Esophagus (tissue), 2 donors: ENCODE measurements at regions not wholly inside any gene's neighbourhood (a gene's known extent, or its start where the extent isn't known, plus 50 kb on each side); places are given as distances from the start of the nearest gene placed in this dataset.

ENCODE experiments used
- H3K27ac ChIP-seq, 2 donors: one replicate each; pipeline ENCODE4 v1.5.1; 2013; ENCODE audit warnings: low read depth in 2 of 2, mild to moderate bottlenecking in 2 of 2, inconsistent platforms in 1 of 2, low read length in 1 of 2, moderate library complexity in 1 of 2
- H3K27me3 ChIP-seq, 2 donors: one replicate each; pipeline ENCODE4 v1.6.1; 2013; ENCODE audit warnings: low read length in 2 of 2, control low read depth in 1 of 2, mild to moderate bottlenecking in 1 of 2; ENCODE audit not compliant: insufficient read depth in 2 of 2, control insufficient read depth in 1 of 2
- H3K36me3 ChIP-seq, 2 donors: one replicate each; pipeline ENCODE4 v1.6.1; 2013; ENCODE audit warnings: low read length in 1 of 2; ENCODE audit not compliant: control insufficient read depth in 2 of 2, insufficient read depth in 2 of 2
- H3K4me1 ChIP-seq, 2 donors: one replicate each; pipeline ENCODE4 v1.6.1; 2013; ENCODE audit warnings: low read length in 1 of 2; ENCODE audit not compliant: control insufficient read depth in 2 of 2, insufficient read depth in 2 of 2
- H3K4me3 ChIP-seq, 2 donors: one replicate each; pipeline ENCODE4 v1.5.1; 2013; ENCODE audit warnings: low read length in 2 of 2, mild to moderate bottlenecking in 2 of 2, low read depth in 1 of 2, moderate library complexity in 1 of 2
- H3K9me3 ChIP-seq, 2 donors: one replicate each; pipeline ENCODE4 v1.6.1; 2013; ENCODE audit warnings: mild to moderate bottlenecking in 2 of 2, low read depth in 1 of 2, low read length in 1 of 2, moderate library complexity in 1 of 2; ENCODE audit not compliant: control insufficient read depth in 2 of 2, insufficient read depth in 1 of 2
- WGBS, 2 donors: extraction: QIAGEN DNeasy Blood & Tissue Kit; methylation state at CpG; one replicate each; pipeline ENCODE4 v1.1.7; 2013; 5-methylcytosine and 5-hydroxymethylcytosine counted together
- donor health status: healthy with polysubstance abuse.
- donor health status: Bipolar disorder and iron deficiency.

DNA sequence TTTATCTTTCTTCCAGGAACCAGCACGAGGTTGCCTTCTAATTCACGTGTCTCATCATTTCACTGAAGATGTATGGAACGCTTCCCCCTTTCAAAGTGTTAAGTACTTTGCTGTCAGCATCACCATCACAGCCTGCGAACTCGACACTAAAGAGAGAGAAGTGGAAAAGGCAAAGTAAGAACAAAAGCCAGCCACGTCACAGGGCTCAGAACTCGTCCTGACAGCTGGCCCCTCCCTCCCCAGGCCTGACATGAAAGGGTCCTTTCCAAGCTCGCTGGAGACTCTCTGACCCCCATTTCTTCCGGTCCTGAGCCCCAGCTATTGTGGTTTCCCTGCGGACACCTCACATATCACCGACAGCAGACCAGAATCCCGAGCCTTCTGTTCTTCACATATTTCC, 177.8 kb upstream of the NTM start:
- no peaks in the 10 kb centered on the region for H3K9me3 ChIP-seq
- peaks cover 5 to 13% of the 10 kb centered on the region in 2 donors for H3K4me1 ChIP-seq
- H3K27me3 ChIP-seq: no peaks in the 10 kb centered on the region
- H3K27ac ChIP-seq: no peak overlapping the region
- H3K36me3 ChIP-seq: no peaks in the 10 kb centered on the region
- WGBS, 2 donors: 79 to 84% methylated on average over 12 of the region's 12 CpGs
- no peak overlapping the region for H3K4me3 ChIP-seq

DNA sequence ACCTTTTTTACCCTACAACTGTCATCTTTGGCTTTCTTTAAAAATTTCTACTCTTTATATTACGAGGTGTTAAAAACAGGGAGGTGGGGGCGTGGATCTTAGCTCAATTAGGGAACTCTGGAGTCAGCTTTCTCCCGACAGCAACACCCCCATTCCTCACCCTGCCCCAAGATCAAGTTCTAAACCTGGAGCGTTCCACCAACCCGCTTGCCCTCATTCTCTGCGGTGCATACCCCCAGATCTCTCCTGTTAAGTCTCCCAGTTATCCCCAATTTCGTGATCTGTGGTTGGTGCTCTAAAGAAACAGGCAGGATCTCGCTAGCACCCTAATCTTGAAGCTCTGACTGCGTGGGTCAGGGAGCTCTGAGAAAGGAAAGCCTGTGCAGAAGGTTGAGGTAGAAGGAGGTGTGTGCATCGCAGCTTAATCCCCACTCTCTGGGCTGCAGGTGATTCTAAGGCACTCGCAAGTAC, 177.3 kb upstream of the NTM start:
- Histone ChIP-seq H3K9me3 (no peaks in the 10 kb centered on the region), H3K27me3 (no peaks in the 10 kb centered on the region), H3K4me1 (peaks cover 5 to 13% of the 10 kb centered on the region in 2 donors), H3K4me3 (no peak overlapping the region), H3K36me3 (no peaks in the 10 kb centered on the region), H3K27ac (no peak overlapping the region)
- 84 to 91% methylated on average over 11 of the region's 11 CpGs for WGBS, 2 donors

DNA sequence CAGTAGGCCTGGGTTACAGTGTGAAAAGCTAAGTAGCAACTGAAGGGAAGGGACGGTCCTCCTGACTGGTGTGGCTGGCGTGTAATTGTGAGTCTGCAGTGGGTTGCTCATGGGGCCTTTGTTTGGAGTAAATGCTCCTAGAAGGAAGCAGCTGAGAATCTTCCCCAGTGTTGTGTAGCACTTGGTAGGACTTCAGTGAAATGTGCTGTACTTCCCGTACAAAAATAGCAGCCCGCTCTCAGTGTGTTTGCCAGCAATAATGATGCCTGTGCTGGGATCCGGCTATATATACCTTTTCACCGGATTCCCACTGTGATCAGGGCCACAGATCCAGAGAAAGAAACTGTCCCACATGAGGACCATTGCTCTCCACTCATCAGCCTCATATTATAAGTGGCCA, 175.7 kb upstream of the NTM start:
- WGBS, 2 donors: 84 to 90% methylated on average over 6 of the region's 6 CpGs
- H3K36me3 ChIP-seq: no peaks in the 10 kb centered on the region
- H3K9me3 ChIP-seq: no peaks in the 10 kb centered on the region
- H3K4me1 ChIP-seq: peaks cover 5 to 13% of the 10 kb centered on the region in 2 donors
- no peak overlapping the region for H3K27ac ChIP-seq
- H3K27me3 ChIP-seq: no peaks in the 10 kb centered on the region
- no peak overlapping the region for H3K4me3 ChIP-seq

DNA sequence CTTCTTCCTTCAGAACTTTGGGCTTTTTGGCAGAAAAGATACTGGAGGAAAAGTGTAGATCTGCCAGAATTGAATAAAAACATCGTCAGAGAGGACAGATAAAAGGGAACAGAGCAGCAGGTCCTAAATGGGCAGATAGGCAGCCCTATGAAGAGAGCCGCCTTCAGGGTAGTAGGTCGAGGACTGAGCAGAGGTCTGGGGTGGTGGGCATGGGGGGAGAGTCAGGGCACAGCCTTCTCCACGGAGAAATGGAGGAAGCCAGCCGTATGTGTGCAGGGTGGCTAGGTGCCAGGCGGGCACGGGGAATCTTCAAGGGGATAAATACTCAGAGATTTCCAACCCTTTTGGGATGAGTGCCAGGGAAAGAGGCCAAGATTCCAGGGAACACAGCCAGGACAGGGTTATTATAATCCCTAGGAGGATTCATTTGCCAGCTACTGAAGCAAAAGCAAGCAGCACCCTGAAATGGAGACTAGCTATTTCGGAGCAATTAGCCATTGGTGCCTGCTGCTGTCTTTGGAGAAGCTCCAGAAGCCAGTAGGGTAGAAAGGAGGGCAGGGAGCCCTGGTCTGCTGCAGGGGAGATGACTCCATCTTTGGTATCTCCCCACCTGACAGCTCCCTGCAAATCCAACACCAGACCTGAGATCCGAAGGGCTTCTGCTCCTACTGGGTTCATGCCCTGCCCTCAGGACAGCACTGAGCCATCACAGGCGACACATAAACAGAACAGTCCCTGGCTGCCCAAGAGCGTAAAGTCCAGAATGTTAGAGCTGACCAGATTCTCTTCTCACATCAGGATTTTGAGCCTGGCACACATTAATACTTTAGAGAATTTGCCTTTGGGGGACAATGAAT, 174.5 kb upstream of the NTM start:
- Histone ChIP-seq H3K4me3 (no peak overlapping the region), H3K9me3 (no peaks in the 10 kb centered on the region), H3K36me3 (no peaks in the 10 kb centered on the region), H3K27ac (no peak overlapping the region), H3K4me1 (peaks cover 5 to 7% of the 10 kb centered on the region in 2 donors), H3K27me3 (no peaks in the 10 kb centered on the region)
- 18 to 21% methylated on average over 11 of the region's 11 CpGs for WGBS, 2 donors

DNA sequence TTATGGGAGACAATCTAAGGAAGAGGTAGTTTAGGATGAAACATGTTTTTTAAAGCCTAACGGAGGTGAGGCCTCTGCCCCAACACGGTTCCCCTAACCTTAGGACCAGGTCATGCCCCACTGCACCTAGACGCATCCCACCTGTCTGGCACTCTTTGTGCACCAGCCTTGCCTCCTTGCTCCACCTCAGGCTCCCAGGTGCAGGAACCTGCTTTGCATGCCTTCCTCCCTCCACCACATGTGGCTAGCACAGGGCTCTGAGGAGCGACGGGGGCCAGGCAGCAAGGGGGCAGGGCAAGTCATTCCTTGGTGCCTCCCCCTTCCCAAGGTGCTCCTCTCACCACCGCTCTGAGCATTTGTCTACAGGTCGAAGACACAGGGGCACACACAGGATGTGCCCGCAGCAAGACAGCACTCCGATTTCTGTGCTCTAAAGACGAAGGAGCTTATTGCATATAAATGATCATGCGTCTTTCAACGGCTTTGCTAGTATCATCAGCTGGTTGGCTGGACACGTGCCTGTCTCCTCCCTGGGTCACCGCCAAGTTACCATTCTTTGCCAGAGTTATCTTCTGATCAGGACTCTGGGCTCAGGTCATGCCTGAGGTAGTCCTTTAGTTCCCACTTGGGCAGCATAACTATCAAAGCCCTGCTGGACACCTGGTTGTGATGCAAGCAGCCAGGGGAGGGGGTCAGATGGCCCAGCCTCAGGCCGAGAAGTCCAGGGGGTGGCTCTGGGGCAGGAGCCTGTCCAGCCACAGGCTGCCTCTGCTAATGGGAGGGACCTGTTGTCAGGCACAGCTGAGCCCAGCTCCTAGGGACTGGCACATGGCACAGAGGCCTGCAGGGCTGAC, 172.0 kb upstream of the NTM start:
- H3K4me1 ChIP-seq: peaks cover 5 to 7% of the 10 kb centered on the region in 2 donors
- H3K9me3 ChIP-seq: no peaks in the 10 kb centered on the region
- 73 to 76% methylated on average over 15 of the region's 15 CpGs for WGBS, 2 donors
- H3K27ac ChIP-seq: no peak overlapping the region
- H3K27me3 ChIP-seq: no peaks in the 10 kb centered on the region
- no peaks in the 10 kb centered on the region for H3K36me3 ChIP-seq
- H3K4me3 ChIP-seq: no peak overlapping the region

DNA sequence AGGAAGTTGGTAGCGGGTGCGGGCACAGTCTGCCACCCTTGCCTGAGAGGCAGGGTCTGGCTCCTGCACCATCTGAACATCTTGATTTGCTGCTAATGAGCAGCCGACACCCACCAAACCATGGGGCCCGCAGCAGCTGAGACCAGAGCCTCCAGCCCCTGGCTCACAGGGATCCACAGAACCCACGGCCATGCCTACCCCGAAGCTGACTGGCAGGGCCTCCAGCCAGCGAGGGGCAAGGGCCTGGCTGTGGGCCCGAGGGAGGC, 171.5 kb upstream of the NTM start:
- Histone ChIP-seq H3K4me1 (peaks cover 5 to 7% of the 10 kb centered on the region in 2 donors), H3K36me3 (no peaks in the 10 kb centered on the region), H3K9me3 (no peaks in the 10 kb centered on the region), H3K27ac (no peak overlapping the region), H3K27me3 (no peaks in the 10 kb centered on the region), H3K4me3 (no peak overlapping the region)
- WGBS, 2 donors: 81 to 91% methylated on average over 8 of the region's 8 CpGs

DNA sequence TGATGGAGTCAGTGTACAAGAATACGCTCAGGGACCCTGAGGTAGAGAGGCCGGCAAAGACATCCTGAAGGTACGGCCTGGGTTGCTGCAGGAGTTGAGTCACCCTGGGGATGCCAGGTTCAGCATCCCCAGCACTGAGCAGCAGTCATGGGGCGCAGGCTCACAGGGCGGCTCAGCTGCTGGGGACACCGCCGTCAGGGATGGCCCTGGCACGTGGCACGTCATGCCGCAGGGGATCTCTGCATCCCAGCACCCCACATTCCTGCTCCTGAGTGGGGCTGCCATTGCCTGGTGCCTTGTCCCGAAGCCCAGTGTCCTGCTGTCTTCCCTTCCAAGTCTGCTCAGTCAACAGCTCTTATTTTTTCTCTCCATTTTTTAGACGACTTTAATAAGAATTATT, 168.7 kb upstream of the NTM start:
- H3K27ac ChIP-seq: no peak overlapping the region
- WGBS, 2 donors: 93 to 94% methylated on average over 6 to 12 of the region's 12 CpGs

DNA sequence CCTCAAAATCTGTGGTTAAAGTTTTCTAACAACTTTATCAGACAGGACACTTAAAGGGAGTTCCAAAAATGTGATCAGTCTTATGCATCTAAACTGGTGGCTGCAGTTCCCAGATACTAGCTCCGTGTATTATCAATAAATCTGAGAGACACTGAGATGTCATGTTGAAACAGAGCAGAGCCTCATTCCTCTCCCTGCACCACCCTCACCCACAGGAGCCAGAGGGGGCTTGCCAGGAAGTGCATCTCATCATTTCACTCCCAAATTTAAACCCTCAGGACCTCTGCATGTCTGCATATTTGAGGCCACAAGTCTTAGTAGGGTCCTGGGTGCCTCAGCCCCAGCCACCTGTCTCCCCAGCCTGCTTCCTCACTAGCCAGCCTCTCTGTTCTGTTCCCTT, 167.4 kb upstream of the NTM start:
- 40 to 63% methylated on average over 1 of the region's 1 CpG for WGBS, 2 donors
- no peak overlapping the region for H3K27ac ChIP-seq

More for the DNA sequence above, 168.7 kb upstream of the NTM start:
- Histone ChIP-seq H3K36me3 (no peaks in the 10 kb centered on the region), H3K4me3 (no peak overlapping the region), H3K27me3 (no peaks in the 10 kb centered on the region), H3K9me3 (no peaks in the 10 kb centered on the region), H3K4me1 (no peaks in the 10 kb centered on the region)

DNA sequence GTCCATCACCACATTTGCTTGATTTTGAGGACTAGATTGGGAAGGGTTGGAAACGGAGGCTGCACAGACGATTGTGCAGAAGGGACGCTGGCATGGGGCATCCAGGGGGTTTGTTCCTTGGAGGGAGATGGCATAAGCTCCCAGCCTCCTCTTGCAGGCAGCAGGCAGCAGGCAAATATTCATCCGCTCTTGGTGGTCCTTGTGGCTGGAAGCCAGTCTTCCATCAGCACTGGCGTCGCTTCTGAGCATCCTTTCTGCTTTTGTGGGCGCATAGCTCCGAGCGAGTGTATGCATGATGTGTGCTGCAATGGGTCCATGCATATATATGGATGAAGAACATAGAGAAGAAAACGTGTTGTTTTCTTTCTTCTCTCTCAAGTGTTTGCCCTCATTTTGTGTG, 166.1 kb upstream of the NTM start:
- Histone ChIP-seq H3K27ac (no peak overlapping the region), H3K27me3 (no peaks in the 10 kb centered on the region), H3K4me3 (no peak overlapping the region), H3K4me1 (no peaks in the 10 kb centered on the region), H3K36me3 (no peaks in the 10 kb centered on the region), H3K9me3 (no peaks in the 10 kb centered on the region)
- 91% methylated on average over 10 of the region's 10 CpGs for WGBS, 2 donors

More for the DNA sequence above, 167.4 kb upstream of the NTM start:
- Histone ChIP-seq H3K4me1 (no peaks in the 10 kb centered on the region), H3K27me3 (no peaks in the 10 kb centered on the region), H3K9me3 (no peaks in the 10 kb centered on the region), H3K36me3 (no peaks in the 10 kb centered on the region), H3K4me3 (no peak overlapping the region)
